Brain microvascular endothelial cell (primary cell): ENCODE measurements at regions not wholly inside any gene's neighbourhood (a gene's known extent, or its start where the extent isn't known, plus 50 kb on each side); places are given as distances from the start of the nearest gene placed in this dataset.

Experiments
- DNase-seq: peaks from one replicate; pipeline ENCODE4 v3.0.0-alpha.2; 2020
- H3K27ac ChIP-seq: fragments of 250-450 bp; sonication (Bioruptor Pico); 2 replicates; pipeline ENCODE4 v1.5.1; 2020; ENCODE audit warnings: mild to moderate bottlenecking, moderate library complexity
- H3K27me3 ChIP-seq: fragments of 250-450 bp; sonication (Bioruptor Pico); replicated peaks from 2 replicates; pipeline ENCODE4 v1.5.1; 2020; ENCODE audit warnings: mild to moderate bottlenecking
- H3K36me3 ChIP-seq: fragments of 250-450 bp; sonication (Bioruptor Pico); replicated peaks from 2 replicates; pipeline ENCODE4 v1.5.1; 2020; ENCODE audit warnings: mild to moderate bottlenecking
- H3K4me3 ChIP-seq: 2 replicates; pipeline ENCODE4 v1.5.1; 2011; ENCODE audit warnings: low read depth, mild to moderate bottlenecking, control low read depth, low read length, moderate library complexity
- in situ Hi-C: cut with HindIII; loops from 2 replicates; pipeline ENCODE4 v1.10.0; 2017; ENCODE audit warnings: low sequenced_read_pairs, low pct_ligation_motif_present
- TF ChIP-seq, protein P1 (sequence below): IDR thresholded peaks from 2 replicates; pipeline ENCODE4 v1.5.1; 2011; ENCODE audit warnings: low read depth, mild to moderate bottlenecking, moderate library complexity, low read length, control low read depth, inconsistent platforms; ENCODE audit errors: missing control alignments

DNA sequence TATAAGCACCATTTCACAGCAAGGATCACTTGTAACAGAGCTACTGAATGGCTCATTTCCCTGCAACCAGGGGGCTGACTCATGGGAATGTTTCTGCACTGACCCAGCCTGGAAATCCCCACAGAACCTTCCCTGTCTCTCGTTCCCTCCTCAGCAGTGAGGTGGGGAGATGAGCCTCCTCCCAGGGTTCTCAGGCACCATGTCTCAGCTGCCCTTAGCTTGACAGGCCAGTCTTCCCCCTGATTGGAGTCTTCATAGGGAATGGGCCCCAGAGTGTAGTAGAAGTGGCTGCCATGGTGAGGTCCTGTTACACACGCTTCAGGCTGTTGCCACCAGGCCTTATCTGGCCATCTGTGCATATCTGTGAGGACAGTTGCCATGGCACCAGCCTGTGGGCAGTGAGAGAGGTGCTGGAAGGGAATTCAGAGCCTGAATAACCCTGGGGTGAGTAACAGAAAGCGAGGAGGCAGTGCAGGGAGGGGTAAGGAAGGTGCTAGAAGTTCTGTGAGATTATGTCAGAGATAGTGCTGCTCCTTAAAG, 324.4 kb downstream of the ENC1 start:
- in situ Hi-C loops = no loop called here
- Histone ChIP-seq H3K36me3 (no peaks in the 10 kb centered on the region), H3K27me3 (no peaks in the 10 kb centered on the region), H3K27ac (peak overlapping the region; percentile 98), H3K4me3 (no peak overlapping the region)
- TF ChIP-seq, protein P1, sequence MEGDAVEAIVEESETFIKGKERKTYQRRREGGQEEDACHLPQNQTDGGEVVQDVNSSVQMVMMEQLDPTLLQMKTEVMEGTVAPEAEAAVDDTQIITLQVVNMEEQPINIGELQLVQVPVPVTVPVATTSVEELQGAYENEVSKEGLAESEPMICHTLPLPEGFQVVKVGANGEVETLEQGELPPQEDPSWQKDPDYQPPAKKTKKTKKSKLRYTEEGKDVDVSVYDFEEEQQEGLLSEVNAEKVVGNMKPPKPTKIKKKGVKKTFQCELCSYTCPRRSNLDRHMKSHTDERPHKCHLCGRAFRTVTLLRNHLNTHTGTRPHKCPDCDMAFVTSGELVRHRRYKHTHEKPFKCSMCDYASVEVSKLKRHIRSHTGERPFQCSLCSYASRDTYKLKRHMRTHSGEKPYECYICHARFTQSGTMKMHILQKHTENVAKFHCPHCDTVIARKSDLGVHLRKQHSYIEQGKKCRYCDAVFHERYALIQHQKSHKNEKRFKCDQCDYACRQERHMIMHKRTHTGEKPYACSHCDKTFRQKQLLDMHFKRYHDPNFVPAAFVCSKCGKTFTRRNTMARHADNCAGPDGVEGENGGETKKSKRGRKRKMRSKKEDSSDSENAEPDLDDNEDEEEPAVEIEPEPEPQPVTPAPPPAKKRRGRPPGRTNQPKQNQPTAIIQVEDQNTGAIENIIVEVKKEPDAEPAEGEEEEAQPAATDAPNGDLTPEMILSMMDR = no peak
- DNase-seq = peak; percentile 98

DNA sequence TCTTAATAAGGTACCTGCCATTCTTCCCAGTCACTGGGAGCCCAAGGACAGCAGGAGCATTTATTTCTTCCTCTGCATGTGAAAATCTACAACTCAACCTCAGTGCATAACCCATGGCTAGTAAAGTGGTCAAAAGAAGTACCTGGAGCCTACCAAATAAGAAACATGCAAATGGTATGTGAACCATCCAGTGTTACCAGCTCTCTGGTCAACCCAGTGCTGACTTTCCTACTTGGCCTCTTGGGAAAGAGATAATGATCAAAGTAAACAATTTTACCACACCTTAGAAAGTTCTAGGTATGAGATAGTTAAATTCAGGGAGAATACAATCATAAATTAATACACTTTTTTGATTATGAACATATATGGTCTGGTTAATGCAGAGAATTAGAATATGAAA, 325.6 kb downstream of the ENC1 start:
- Histone ChIP-seq H3K27ac (peak overlapping the region; percentile 98), H3K4me3 (no peak overlapping the region), H3K36me3 (no peaks in the 10 kb centered on the region), H3K27me3 (no peaks in the 10 kb centered on the region)
- DNase-seq = no peak
- TF ChIP-seq, protein P1 = no peak
- in situ Hi-C loops = no loop called here

DNA sequence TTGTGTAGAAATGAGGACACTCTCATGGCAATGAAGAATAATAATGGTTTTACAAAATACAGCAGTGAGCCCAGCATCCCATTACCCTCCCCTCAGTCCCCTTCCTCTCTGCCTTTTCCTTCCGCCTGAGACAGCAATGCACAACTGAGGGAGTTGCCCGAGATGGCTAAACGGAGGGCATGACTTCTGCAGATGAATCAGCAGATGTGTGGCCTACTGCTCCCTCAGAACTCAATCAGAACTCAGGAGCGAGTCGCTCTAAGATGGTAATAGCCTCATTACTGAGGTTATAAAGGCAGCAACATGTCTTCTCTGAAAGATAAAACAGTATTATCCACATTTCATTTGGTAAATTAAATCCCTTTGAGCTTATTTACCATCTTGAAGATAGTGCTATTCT, 326.6 kb downstream of the ENC1 start:
- H3K27ac ChIP-seq = no peak overlapping the region
- TF ChIP-seq, protein P1 = no peak
- H3K27me3 ChIP-seq = no peaks in the 10 kb centered on the region
- no peak overlapping the region for H3K4me3 ChIP-seq
- in situ Hi-C loops = no loop called here
- no peaks in the 10 kb centered on the region for H3K36me3 ChIP-seq
- DNase-seq = no peak

DNA sequence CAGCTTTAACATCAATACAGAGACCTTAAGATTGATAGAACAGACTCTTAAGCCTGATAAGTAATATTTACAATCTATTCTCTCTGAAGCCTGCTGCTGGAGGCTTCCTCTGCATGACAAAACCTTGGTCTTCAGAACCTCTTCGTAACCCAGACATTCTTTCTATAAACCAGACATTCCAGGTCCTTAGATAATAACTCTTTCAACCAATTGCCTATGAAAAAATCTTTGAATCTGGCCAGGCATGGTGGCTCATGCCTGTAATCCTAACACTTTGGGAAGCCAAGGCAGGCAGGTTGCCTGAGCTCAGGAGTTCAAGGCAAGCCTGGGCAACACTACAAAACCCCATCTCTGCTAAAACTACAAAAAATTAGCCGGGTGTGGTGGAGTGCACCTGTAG, 327.8 kb downstream of the ENC1 start:
- H3K4me3 ChIP-seq = no peak overlapping the region
- peak; percentile 60 for DNase-seq
- no peaks in the 10 kb centered on the region for H3K36me3 ChIP-seq
- TF ChIP-seq, protein P1 = no peak
- in situ Hi-C loops = no loop called here
- no peaks in the 10 kb centered on the region for H3K27me3 ChIP-seq
- H3K27ac ChIP-seq = peak overlapping the region; percentile 60

DNA sequence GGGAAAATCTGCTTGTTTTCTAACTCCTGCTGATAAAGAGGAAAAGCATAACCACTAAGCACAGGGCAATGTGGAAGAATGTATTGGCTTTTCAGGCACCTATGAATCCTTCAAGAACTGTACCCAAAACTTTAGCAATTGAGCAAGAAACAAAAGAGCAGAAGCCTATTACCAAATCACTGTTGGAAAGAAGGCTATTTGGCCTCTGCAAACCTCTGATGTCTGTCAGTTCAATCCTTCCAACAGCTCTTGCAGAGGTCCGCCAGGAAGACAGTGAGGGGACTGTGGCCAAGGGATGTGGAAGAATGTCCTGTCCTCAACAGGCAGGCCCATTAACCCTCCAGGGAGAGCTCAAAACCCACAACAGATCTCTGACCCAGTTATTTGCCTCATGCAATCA, 328.6 kb downstream of the ENC1 start:
- TF ChIP-seq, protein P1 = no peak
- Histone ChIP-seq H3K36me3 (no peaks in the 10 kb centered on the region), H3K27ac (peak overlapping the region; percentile 60), H3K27me3 (no peaks in the 10 kb centered on the region), H3K4me3 (no peak overlapping the region)
- in situ Hi-C loops = no loop called here
- DNase-seq = no peak
